NCI-H748 (cell line): ENCODE measurements at regions not wholly inside any gene's neighbourhood (a gene's known extent, or its start where the extent isn't known, plus 50 kb on each side); places are given as distances from the start of the nearest gene placed in this dataset.
A peak's percentile ranks its signal among the peaks of the same experiment; 100 is the strongest.

Source experiments
- DNase-seq: peaks from one replicate; lab custom pipeline; 2025; ENCODE audit not compliant: unreplicated experiment; lab: John Stamatoyannopoulos, UW

- no peak for DNase-seq
These were observed 285.5 kb downstream of the GASK1B start for GRCh38 chr4:157887316-157887715.

DNA sequence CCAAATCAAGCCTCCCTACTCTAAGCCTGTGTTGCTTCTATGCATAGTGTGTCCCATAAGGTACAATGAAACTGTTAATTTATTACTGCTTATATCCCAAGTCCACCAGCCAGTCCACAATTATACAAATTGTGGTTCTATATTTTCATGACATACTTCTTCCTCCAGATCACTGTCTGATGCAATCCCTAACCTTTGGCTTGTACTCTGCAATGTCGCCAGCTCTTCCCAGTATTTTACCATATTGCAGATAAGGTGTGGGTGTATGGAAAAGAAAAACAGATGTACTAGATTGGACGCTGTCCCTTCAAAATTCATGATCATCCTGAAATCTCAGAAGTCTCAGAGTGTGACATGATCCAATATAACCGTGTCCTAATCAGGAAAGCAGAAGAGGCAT is 286.2 kb downstream of the GASK1B start:
- no peak for DNase-seq

DNA sequence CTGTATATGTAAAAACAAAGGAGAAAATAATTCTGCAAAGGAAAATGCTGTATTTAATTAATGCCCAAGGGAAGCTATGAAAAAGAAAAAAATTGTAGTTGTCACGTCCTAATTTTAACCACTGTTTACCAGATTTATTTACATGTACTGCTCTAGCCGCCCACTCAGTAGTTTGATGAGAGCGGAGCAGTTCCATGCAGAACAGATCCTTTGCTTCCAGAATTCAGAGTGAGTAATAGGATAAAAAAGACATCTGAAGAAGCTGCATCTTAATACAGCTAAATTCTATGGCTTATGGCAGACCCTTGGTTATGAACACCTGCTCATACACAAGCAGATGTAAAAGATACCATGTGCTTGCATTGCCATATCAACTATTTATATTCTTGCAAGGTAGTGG is 287.0 kb downstream of the GASK1B start:
- peak; percentile 8 for DNase-seq

DNA sequence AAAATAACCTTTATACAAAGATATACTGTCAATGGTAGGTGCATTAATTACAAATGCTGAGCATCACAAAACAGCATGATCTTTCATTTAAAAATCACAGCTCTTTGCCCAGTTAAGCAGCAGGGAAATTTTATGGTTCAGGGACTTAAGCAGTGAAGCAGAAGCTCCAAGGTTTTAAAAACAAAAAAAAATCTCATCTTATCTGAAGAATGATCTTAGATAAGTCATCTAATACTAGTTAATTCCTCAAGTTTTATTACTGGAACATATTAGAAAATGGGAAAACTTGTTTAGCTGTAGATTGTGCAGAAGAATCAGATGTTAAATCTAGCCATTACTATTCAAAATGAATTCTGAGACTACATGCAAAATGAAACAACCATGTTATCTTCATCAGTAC is 289.9 kb downstream of the GASK1B start:
- DNase-seq = peak; percentile 68

GRCh38 chr4:157880761-157881160 is 292.1 kb downstream of the GASK1B start:
- DNase-seq = no peak

DNA sequence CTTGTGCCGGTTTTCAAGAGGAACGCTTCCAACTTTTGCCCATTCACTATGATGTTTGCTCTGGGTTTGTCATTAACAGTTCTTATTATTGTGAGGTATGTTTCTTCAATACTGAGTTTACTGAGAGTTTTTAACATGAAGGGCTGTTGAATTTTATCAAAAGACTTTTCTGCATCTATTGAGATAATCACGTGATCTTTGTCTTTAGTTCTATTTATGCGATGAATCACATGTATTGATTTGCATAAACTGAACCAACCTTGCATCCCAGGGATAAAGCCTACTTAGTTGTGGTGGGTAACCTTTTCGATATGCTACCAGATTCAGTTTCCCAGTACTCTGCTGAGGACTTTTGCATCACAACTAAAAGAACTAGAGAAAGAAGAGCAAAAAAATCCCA is 318.0 kb downstream of the GASK1B start:
- no peak for DNase-seq

DNA sequence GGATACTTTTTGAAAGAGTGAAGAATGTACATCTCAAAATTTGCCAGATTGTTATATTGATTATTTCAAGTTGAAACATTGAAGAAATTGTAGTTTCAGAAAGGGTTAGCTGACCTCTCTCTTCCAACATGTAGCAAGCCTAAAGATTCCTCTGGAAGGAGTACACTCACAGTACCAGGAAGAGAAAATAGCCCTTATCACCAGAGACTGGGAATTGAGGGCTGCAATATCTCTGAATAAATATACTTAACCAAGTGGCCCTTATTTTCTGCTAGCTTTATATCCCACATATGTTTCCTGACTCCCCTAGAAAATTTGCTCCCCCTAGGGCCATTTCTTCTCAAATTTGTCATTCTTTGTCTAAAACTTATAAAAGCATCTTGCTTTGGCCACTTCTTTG is 332.2 kb downstream of the GASK1B start:
- no peak for DNase-seq

DNA sequence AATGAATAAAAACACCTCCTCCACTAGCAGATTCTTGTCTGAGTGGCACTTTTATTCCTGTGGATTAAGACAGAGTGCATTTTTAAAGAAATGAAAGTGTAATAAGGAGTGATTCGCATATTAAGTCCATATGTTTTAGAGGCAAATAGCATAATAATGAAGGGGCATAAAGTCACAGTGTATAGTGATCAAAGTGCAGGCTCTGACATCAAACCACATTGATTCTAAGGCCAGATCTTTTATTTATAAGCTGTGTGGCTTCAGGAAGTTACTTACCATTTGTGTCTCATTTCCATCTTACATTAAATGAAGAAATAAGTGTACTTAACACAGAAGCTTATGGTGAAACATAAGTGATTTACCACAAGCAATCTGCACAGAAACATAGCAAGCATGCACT is 332.8 kb downstream of the GASK1B start:
- no peak for DNase-seq

GRCh38 chr4:157838366-157838765 is 334.5 kb downstream of the GASK1B start:
- no peak for DNase-seq

DNA sequence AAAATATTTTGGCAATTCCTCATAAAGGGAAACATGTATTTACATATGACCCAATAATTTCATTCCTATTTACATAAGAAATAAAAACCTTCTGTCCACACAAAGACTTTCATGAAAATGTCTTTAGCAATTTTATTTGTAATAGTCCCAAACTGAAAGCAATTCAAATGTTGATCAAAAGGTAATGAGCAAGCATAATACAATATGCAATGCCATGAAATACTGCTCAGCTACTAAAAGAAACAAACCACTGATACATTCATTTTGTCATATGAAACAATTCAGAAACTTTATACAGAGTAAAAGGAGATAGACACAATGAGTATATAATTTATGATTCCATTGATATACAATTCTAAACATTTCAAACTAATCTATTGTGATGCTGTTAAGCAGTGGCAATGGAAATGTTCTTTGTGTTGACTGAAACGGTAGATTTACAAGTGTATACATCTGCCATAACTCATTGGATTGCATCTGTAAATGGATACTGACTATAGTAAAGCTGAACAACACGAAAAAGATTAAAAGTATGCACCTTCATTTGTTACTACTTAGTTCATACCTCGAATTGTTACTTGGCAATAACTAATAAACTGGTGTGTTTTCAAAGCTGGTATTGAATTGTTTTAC is 335.6 kb downstream of the GASK1B start:
- DNase-seq = no peak

- DNase-seq = no peak
These were observed 340.2 kb downstream of the GASK1B start for GRCh38 chr4:157832596-157832995.

DNA sequence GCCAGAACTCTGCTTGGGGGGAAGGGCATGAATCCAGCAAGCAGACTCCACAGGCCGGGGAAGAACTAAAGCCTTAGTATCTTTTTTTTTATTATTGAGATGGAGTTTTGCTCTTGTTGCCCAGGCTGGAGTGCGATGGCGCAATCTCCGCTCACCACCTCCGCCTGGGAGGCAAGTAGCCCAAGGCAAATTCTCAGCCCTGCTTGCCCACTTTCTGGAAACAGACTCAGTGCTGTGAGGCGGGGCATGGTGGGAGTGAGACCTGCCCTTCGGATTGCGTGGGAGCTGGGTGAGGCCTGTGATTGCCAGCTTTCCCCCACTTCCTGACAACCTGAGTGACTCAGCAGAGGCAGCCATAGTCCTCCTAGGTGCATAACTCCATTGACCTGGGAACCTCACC is 348.8 kb downstream of the GASK1B start:
- DNase-seq = no peak

DNA sequence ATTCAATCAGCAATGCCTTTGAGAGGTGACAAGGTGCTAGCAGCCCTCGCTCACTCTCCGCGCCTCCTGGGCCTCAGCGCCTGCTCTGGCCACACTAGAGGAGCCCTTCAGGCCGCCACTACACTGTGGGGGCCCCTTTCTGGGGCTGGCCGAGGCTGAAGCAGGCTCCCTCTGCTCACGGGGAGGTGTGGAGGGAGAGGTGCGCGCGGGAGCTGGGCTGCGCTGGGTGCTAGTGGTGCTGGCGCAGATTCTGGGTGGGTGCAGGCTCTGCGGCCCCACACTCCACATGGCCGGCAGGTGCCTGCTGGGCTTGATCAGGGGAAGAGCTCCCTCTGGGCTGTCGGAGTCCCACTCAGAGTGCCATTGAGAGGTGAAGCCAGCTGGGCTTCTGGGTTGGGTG is 351.0 kb downstream of the GASK1B start:
- DNase-seq = no peak

DNA sequence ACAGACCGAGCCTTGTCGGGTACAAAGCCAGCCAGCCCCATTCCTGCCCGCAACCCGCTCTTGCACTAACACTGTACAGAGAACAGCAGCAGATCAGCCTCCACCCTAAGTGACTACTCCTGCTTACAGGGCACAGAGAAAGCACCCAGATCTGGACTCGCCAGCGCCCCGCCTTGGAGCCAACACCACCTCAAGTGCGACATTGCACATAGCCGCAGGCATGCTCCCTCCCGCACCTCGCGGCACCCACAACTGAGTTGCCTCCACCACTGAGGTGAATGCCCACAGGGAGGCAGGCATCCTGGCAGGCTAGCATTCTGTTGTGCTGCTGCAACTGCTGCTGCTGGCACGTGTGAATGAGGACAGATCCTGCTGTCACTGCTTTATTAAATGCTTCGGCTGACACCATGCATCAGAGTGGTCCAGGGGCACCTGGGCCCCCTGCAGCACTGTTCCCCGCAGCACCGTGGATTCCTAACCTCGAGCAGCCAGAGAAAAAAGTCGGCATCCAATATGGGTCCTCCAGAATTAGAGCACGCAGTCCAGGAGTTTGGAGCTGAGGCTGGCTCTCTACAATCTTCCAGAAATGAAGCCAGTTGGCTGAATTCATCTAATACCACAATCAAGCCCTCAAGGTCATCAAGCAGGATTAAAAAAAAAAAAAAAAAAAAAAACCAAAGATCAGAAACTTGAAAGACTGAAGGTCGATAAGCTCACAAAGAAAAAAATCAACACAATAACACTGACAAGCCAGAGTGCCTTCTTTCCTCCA is 352.9 kb downstream of the GASK1B start:
- DNase-seq = peak; percentile 86

GRCh38 chr4:157818946-157819692 is 353.7 kb downstream of the GASK1B start:
- peak; percentile 86 for DNase-seq

DNA sequence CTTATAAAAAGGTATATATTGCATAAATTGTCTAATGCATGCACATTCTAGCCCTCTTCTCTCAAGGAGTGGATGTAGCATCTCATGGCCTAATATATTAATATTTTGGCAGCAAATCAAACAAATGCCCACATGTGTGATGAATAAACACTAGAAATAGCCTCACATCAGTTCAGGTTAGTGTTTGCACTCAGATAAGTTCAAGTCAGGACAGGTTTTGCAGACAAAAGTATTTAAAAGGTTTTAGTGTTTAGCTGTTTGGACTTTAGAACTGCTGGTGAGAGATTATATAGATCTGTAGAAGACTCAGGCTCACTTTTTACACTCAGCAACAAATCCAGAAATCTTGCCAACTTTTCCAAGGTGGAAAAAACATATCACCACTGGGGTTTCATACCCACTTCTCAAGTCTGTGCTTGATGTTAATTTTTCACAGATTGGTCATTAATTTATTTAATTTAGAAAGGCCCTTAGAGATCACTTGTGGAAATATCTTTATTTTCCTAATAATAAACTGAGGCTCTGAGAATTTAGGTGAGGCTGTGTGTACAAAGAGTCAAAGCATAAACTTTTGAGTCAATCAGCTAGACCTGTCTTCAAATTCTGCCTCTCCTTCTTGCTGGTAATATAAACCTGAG is 362.6 kb downstream of the GASK1B start:
- no peak for DNase-seq

GRCh38 chr4:157808796-157809383 is 363.9 kb downstream of the GASK1B start:
- no peak for DNase-seq

DNA sequence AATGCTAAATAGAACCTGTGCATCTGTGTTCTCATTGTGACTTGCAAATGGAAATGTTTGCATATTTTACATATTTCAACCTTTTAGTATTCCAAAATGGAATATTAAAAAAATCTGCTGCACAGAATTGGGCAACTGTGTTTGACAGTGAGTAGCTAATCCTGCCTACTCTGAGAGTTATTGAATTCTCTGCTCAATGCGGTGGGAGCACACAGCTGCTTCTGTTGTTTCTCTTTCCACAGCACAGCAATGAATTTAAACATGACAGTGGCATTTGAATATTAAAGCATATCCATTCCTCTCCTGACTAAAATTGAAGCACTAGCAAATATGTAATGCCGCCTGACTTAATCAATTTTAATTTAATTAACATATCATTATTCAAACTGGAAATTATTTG is 366.6 kb downstream of the GASK1B start:
- no peak for DNase-seq

DNA sequence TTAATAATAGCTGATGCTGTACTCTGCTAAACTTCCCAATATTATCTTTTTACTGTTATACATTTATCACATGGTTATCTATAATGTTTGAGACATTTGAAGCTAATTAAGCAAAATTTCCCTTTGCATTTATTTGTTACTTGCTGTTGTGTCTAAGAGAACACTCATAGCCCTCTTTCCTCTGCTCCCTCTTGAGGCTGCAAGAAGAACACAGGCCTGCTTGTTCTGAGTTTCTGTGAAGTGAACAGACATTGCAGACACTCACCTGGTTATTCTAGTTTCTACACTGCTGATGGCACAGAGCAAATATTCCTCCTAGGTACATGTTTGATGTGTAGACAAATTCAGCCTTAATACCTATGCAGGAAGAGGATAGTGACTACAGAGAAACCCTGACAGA is 367.8 kb downstream of the GASK1B start:
- peak; percentile 44 for DNase-seq

DNA sequence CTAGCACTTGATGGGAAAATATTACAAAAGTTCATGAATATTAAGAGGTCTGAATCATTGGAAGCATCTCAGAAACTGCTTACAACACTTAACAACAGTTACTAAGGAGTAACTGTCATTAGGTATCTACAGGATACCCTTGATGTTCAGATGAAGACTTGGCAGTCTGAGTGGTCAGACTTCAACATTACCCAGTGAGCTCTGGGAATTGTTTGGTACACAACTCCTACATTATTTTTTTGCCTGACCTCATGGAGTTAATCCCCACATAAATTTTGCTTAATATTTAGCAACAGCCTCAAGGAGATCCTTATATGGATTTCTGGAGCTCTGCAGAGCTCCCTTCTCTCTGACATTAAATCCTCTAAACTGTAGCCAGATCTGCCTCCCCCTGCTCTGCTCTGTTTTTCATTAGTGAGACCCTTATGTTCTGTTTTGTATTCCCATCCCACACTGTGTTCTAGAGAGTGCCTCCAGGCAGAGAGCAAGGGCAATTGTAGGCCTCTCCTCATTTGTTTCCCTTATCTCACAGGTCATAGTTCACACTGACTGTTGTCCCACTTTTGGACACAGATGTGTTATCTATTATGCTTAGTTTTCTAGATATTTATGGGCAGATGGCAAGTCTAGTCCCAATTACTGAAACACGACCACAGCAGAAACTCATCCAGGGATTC is 368.8 kb downstream of the GASK1B start:
- DNase-seq = peak; percentile 7

GRCh38 chr4:157803421-157803820 is 369.4 kb downstream of the GASK1B start:
- no peak for DNase-seq
